Small intestine (tissue), 7 donors: ENCODE measurements at regions not wholly inside any gene's neighbourhood (a gene's known extent, or its start where the extent isn't known, plus 50 kb on each side); places are given as distances from the start of the nearest gene placed in this dataset.

ENCODE experiments used
- DNase-seq, 2 donors: peaks; one replicate each; pipeline versions ENCODE4 v3.0.0 to v3.0.0-alpha.2; 2013
- FAIRE-seq: peaks from 2 replicates; lab custom pipeline; 2012; peaks lifted over from hg19 to GRCh38; lab: Jason Lieb, UNC
- H3K27ac ChIP-seq, 3 donors: one replicate each; pipeline ENCODE4 v1.5.1; 2013; ENCODE audit warnings: low read length in 2 of 3, mild to moderate bottlenecking in 2 of 3, control low read depth in 1 of 3, inconsistent platforms in 1 of 3, low read depth in 1 of 3, moderate library complexity in 1 of 3
- H3K27me3 ChIP-seq, 3 donors: one replicate each; pipeline ENCODE4 v1.6.1; 2013; ENCODE audit warnings: low read length in 3 of 3, inconsistent platforms in 1 of 3; ENCODE audit not compliant: control insufficient read depth in 3 of 3, insufficient read depth in 3 of 3
- H3K36me3 ChIP-seq, 3 donors: one replicate each; pipeline ENCODE4 v1.6.1; 2013; ENCODE audit warnings: low read length in 3 of 3, inconsistent platforms in 1 of 3, low read depth in 1 of 3, mild to moderate bottlenecking in 1 of 3, moderate library complexity in 1 of 3; ENCODE audit not compliant: control insufficient read depth in 3 of 3, insufficient read depth in 2 of 3
- H3K4me1 ChIP-seq, 3 donors: one replicate each; pipeline ENCODE4 v1.6.1; 2013; ENCODE audit warnings: low read length in 2 of 3, inconsistent platforms in 1 of 3, low read depth in 1 of 3, mild to moderate bottlenecking in 1 of 3, moderate library complexity in 1 of 3; ENCODE audit not compliant: control insufficient read depth in 3 of 3, insufficient read depth in 2 of 3
- H3K4me3 ChIP-seq, 3 donors: one replicate each; pipeline ENCODE4 v1.5.1; 2013; ENCODE audit warnings: low read length in 3 of 3, control low read depth in 1 of 3, inconsistent platforms in 1 of 3, low read depth in 1 of 3, mild to moderate bottlenecking in 1 of 3, moderate library complexity in 1 of 3
- H3K9me3 ChIP-seq, 2 donors: one replicate each; pipeline ENCODE4 v1.6.1; 2013; ENCODE audit warnings: low read depth in 1 of 2, low read length in 1 of 2; ENCODE audit not compliant: control insufficient read depth in 2 of 2, insufficient read depth in 1 of 2
- WGBS, 3 donors: extraction: QIAGEN DNeasy Blood & Tissue Kit; methylation state at CpG; one replicate each; pipeline ENCODE4 v1.1.7; 2013; 5-methylcytosine and 5-hydroxymethylcytosine counted together
- donor health status: healthy with polysubstance abuse.
- donor health status: control.
- donor health status: control.
- donor health status: Bipolar disorder and iron deficiency.
- donor health status: healthy.

DNA sequence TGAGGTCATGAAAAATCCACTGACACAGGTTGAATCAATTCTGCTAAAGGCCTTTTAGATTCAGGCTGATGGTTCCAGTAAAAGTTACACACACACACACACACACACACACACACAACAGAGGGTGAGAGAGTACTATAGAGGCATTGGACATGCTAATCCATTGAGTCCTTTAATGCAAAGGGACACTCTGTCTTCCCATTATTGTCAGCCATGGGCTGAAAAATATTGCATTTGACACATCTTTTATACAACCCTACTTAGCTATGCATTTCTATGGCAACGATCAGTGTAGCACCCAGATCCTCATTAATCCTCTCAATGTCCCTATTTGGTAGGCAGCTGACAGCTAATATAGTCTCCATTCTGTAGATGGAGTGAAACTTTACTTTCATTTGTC lies 440.8 kb upstream of the RGPD4 start:
- Histone ChIP-seq H3K4me3 (no peak overlapping the region), H3K36me3 (no peaks in the 10 kb centered on the region), H3K9me3 (no peaks in the 10 kb centered on the region), H3K27me3 (no peaks in the 10 kb centered on the region), H3K4me1 (no peaks in the 10 kb centered on the region), H3K27ac (no peak overlapping the region)
- FAIRE-seq (no peak), DNase-seq (no peak)
- 54 to 64% (median 63%) methylated on average over 1 of the region's 1 CpG for WGBS, 3 donors

DNA sequence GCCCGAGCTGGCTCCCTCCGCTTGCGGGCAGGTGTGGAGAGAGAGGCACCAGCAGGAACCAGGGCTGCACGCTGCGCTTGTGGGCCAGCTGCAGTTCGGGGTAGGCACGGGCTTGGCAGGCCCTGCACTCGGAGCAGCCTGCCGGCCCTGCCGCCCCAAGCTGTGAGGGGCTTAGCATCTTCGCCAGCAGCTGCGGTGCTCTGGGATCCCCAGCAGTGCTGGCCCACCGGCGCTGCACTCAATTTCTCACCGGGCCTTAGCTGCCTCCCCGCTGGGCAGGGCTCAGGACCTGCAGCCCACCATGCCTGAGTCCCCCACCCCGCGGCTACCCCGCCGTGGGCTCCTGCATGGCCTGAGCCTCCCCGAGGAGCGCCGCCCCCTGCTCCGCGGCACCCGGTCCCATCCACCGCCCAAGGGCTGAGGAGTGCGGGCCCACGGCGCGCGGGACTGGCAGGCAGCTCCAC lies 434.4 kb upstream of the RGPD4 start:
- no peak for DNase-seq
- 95% methylated on average over 31 to 32 of the region's 32 CpGs for WGBS, 3 donors
- Histone ChIP-seq H3K27me3 (no peaks in the 10 kb centered on the region), H3K36me3 (no peaks in the 10 kb centered on the region), H3K4me3 (no peak overlapping the region), H3K4me1 (no peaks in the 10 kb centered on the region), H3K27ac (no peak overlapping the region), H3K9me3 (no peaks in the 10 kb centered on the region)
- FAIRE-seq = no peak

DNA sequence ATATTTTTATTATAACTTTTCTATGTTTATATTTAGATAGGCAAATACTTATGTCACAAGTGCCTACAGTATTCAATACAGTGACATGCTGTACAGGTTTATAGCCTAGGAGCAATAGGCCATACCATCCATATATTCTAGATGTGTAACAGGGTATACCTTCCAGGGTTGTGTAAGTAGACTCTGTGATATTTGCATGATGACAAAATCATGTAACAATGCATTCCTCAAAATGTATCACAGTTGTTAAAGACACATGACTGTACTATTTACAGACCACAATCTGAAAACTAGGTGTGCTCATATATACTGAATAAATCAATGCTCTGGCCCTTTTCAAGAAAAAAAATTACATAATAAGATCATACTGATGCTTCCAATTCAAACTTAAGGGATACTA lies 433.2 kb upstream of the RGPD4 start:
- Histone ChIP-seq H3K4me3 (no peak overlapping the region), H3K36me3 (no peaks in the 10 kb centered on the region), H3K27ac (no peak overlapping the region), H3K27me3 (no peaks in the 10 kb centered on the region), H3K9me3 (no peaks in the 10 kb centered on the region), H3K4me1 (no peaks in the 10 kb centered on the region)
- DNase-seq (no peak), FAIRE-seq (no peak)

DNA sequence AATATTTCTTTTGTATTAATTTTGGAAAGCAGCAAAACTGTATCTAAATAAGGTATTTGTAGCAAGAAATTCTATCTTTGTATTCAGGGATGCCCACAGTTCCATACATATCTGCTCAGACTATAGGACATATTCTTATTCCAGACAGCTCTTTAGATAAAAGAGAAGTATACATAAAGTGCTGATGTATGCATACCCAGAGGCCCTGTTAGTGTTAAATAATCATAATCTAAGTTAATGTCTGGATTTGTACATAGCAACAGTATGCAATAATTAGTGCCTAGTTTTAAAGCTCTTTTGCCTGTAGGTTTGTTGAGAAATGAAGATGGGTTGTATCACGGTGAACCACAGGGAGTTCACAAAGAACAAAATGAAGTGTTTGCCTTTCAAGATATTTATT lies 428.0 kb upstream of the RGPD4 start:
- DNase-seq (no peak), FAIRE-seq (no peak)
- no peak overlapping the region for H3K27ac ChIP-seq
- no peaks in the 10 kb centered on the region for H3K9me3 ChIP-seq
- no peaks in the 10 kb centered on the region for H3K27me3 ChIP-seq
- H3K36me3 ChIP-seq = no peaks in the 10 kb centered on the region
- WGBS, 3 donors = 77 to 88% (median 86%) methylated on average over 1 of the region's 1 CpG
- no peak overlapping the region for H3K4me3 ChIP-seq
- H3K4me1 ChIP-seq = no peaks in the 10 kb centered on the region

DNA sequence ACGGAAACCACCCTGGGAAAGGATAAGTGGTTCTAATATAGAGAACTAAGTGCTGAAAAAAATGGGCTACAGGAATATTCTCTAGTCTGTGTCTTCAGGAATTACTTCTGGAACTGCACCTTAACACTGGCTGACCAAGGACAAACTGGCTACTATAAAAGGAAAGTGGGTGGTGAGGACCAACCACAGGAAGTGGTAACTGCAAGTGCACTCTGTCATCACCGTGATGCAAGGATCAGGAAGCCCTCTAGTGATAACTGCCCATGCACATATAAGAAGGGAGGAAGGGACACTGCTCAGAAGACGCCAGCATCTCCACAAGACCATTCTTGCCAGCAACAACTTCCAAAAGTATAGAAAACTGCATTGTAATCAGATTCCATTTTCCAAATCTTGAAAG lies 424.4 kb upstream of the RGPD4 start:
- DNase-seq = no peak
- Histone ChIP-seq H3K27me3 (no peaks in the 10 kb centered on the region), H3K9me3 (no peaks in the 10 kb centered on the region), H3K4me1 (no peaks in the 10 kb centered on the region), H3K27ac (no peak overlapping the region), H3K4me3 (no peak overlapping the region), H3K36me3 (no peaks in the 10 kb centered on the region)
- WGBS, 3 donors = 41 to 57% (median 51%) methylated on average over 3 of the region's 3 CpGs
- no peak for FAIRE-seq

DNA sequence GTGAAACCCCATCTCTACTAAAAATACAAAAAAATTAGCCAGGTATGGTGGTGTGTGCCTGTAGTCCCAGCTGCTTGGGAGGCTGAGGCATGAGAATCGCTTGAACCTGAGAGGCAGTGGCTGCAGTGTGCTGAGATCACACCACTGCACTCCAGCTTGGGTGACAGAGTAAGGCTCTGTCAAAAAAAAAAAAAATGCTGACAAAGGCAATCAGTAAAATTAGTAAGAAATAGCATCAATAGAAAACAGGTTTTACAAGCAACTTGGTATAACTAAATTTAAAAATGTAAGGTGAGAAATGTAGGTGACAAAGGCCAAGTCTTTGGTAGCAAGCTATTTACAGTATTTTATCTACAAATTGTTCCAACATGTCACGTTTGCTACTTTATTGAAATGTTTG lies 421.4 kb upstream of the RGPD4 start:
- Histone ChIP-seq H3K27me3 (no peaks in the 10 kb centered on the region), H3K4me3 (no peak overlapping the region), H3K4me1 (no peaks in the 10 kb centered on the region), H3K9me3 (no peaks in the 10 kb centered on the region), H3K36me3 (no peaks in the 10 kb centered on the region), H3K27ac (no peak overlapping the region)
- DNase-seq = no peak
- 61 to 85% (median 69%) methylated on average over 2 of the region's 2 CpGs for WGBS, 3 donors
- FAIRE-seq = no peak

DNA sequence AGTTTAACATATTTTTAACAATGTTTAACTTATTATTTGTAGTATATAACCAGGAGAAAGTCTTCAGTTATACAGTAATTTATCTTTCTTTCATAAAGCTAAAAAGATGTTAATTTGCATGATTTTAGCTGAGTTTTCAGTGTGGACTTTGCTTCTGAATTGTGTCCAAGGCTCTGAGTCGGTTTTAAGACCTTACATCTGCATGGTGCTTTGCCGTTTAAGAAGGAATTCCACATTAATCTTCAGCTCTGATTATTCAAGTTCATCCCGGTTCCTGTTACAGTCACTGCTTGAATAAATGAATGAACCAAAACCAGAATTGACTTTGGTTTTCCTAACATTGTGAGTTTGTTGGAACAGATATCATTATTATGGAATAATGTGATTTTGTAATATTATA lies 419.7 kb upstream of the RGPD4 start:
- no peak overlapping the region for H3K4me3 ChIP-seq
- no peaks in the 10 kb centered on the region for H3K4me1 ChIP-seq
- H3K27ac ChIP-seq = no peak overlapping the region
- DNase-seq (no peak), FAIRE-seq (no peak)
- H3K27me3 ChIP-seq = no peaks in the 10 kb centered on the region
- no peaks in the 10 kb centered on the region for H3K36me3 ChIP-seq
- 52 to 62% (median 60%) methylated on average over 3 of the region's 3 CpGs for WGBS, 3 donors
- no peaks in the 10 kb centered on the region for H3K9me3 ChIP-seq

DNA sequence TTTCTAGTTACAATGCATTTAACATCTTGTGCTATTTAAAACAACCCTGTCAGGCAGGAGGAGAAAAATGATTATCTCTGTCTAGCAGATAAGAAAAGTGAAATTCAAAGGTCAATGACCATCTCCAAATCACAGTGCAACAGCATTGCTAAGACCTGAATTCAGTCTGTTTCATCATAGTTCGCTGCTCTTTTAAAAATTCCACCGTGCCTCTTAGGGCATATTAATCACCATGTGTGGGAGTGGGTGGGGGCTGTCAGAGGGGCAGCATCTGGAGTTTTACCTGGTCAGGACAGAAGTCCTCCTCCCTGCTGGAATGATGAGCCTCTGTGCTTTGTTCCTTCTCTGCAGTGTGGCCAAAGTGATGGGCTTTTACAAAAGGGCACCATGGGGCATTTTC lies 418.7 kb upstream of the RGPD4 start:
- Histone ChIP-seq H3K9me3 (no peaks in the 10 kb centered on the region), H3K36me3 (no peaks in the 10 kb centered on the region), H3K4me1 (no peaks in the 10 kb centered on the region), H3K27ac (no peak overlapping the region), H3K27me3 (no peaks in the 10 kb centered on the region), H3K4me3 (no peak overlapping the region)
- FAIRE-seq (no peak), DNase-seq (no peak)
- 52 to 64% (median 52%) methylated on average over 2 of the region's 2 CpGs for WGBS, 3 donors

DNA sequence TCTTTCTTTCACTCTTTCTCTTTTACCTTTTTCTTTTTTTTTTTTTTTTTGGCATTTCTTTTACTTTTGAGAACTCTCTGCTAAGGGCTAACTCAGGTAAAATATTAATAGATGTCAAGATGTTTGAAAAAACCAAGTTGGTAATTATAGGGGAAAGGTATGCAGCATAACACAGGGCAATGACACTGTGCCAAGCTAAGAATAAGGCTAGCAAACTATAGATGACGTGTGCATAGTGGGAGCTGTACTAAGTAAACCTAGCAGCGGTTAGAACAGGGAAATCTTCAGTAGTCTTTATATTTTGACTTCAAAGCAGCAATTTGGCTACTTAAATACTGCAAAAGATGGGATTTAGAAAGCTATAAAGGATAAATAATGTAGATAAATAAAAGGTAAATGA lies 415.4 kb upstream of the RGPD4 start:
- FAIRE-seq = no peak

More for the DNA sequence above, 415.4 kb upstream of the RGPD4 start:
- WGBS, 3 donors = 54 to 68% (median 62%) methylated on average over 2 of the region's 2 CpGs
- no peaks in the 10 kb centered on the region for H3K4me1 ChIP-seq
- H3K27ac ChIP-seq = no peak overlapping the region
- no peaks in the 10 kb centered on the region for H3K36me3 ChIP-seq
- H3K27me3 ChIP-seq = no peaks in the 10 kb centered on the region
- no peak overlapping the region for H3K4me3 ChIP-seq
- DNase-seq = no peak
- no peaks in the 10 kb centered on the region for H3K9me3 ChIP-seq
